K562 (cell line): ENCODE measurements at regions not wholly inside any gene's neighbourhood (a gene's known extent, or its start where the extent isn't known, plus 50 kb on each side); places are given as distances from the start of the nearest gene placed in this dataset.

ENCODE experiments used
- DIDO1 ChIP-seq: fragments of 450-650 bp; IDR thresholded peaks from 2 replicates; pipeline ENCODE4 v1.6.1; 2016; ENCODE audit warnings: low read depth, missing biosample characterization, missing genetic modification characterization
- DMBX1 ChIP-seq: fragments of 250-450 bp; sonication (Bioruptor Pico); IDR thresholded peaks from 2 replicates; pipeline ENCODE4 v1.8.0; 2022; ENCODE audit warnings: inconsistent platforms, mild to moderate bottlenecking, moderate library complexity, borderline replicate concordance
- MNT ChIP-seq, 2 experiments: fragments of 450-650 bp; conservative IDR thresholded peaks; 2 replicates each; pipeline ENCODE4 v1.6.1; 2017; ENCODE audit warnings: mild to moderate bottlenecking in 2 of 2, moderate library complexity in 2 of 2
- NFATC3 ChIP-seq: fragments of 450-650 bp; IDR thresholded peaks from 2 replicates; pipeline ENCODE4 v1.6.1; 2017; ENCODE audit warnings: mild to moderate bottlenecking
- NFXL1 ChIP-seq: fragments of 450-650 bp; formaldehyde crosslinking; IDR thresholded peaks from 2 replicates; pipeline ENCODE4 v1.4.0; 2021; ENCODE audit warnings: mild to moderate bottlenecking
- PCBP2 ChIP-seq: fragments of 200-400 bp; formaldehyde crosslinking; IDR thresholded peaks from 2 replicates; pipeline ENCODE4 v1.6.1; 2018; ENCODE audit warnings: low read length, low read depth, mild to moderate bottlenecking, moderate library complexity; ENCODE audit not compliant: poor library complexity, severe bottlenecking
- PPARD ChIP-seq: fragments of 250-450 bp; sonication (Bioruptor Pico); IDR thresholded peaks from 2 replicates; pipeline ENCODE4 v1.8.0; 2022; ENCODE audit warnings: inconsistent platforms, mild to moderate bottlenecking, moderate library complexity
- RBM39 ChIP-seq: fragments of 200-400 bp; formaldehyde crosslinking; optimal IDR thresholded peaks from 2 replicates; pipeline ENCODE3; 2018; ENCODE audit warnings: low read depth, low read length
- TFAM ChIP-seq: fragments of 250-450 bp; sonication (Bioruptor Pico); conservative IDR thresholded peaks from 2 replicates; pipeline ENCODE4 v1.5.0; 2021; ENCODE audit warnings: mild to moderate bottlenecking, moderate library complexity
- THRA ChIP-seq: fragments of 450-650 bp; IDR thresholded peaks from 2 replicates; pipeline ENCODE4 v1.6.1; 2017; ENCODE audit warnings: mild to moderate bottlenecking, moderate library complexity
- WHSC1 ChIP-seq: IDR thresholded peaks from one replicate; pipeline ENCODE4 v1.6.1; 2012; ENCODE audit warnings: low read length, control low read depth, inconsistent platforms
- ZC3H11A ChIP-seq: IDR thresholded peaks from 2 replicates; pipeline ENCODE4 v1.6.1; 2012; ENCODE audit warnings: low read depth, low read length, improper control_type of control experiment
- ZNF347 ChIP-seq: fragments of 450-650 bp; formaldehyde crosslinking; IDR thresholded peaks from 2 replicates; pipeline ENCODE4 v1.4.0; 2020; ENCODE audit warnings: low read depth, mild to moderate bottlenecking, moderate library complexity
- ZNF511 ChIP-seq: sonication (generic); formaldehyde crosslinking; IDR thresholded peaks from 2 replicates; pipeline ENCODE4 v1.8.0; 2022; ENCODE audit warnings: mild to moderate bottlenecking, missing genetic modification reagents

- TF ChIP-seq DIDO1 (tag) = no peak
- no peak for TF ChIP-seq DMBX1 (CRISPR knock-in tag)
- TF ChIP-seq MNT (conservative IDR thresholded peaks at IDR 0.05) = no peak
- no peak for TF ChIP-seq TFAM (CRISPR knock-in tag)
- TF ChIP-seq ZNF511 (CRISPR knock-in tag) = no peak
- no peak for TF ChIP-seq THRA
- TF ChIP-seq ZNF347 (CRISPR knock-in tag) = no peak
- TF ChIP-seq WHSC1 = no peak
- no peak for TF ChIP-seq RBM39
- no peak for TF ChIP-seq PPARD (CRISPR knock-in tag)
- no peak for TF ChIP-seq ZC3H11A
- no peak for TF ChIP-seq NFATC3
- TF ChIP-seq NFXL1 (CRISPR knock-in tag) = no peak
- TF ChIP-seq PCBP2 = no peak
Measured at GRCh38 chr1:104856091-104856490, 1106.4 kb downstream of the AMY1C start (continued).
